ENCODE measurements at regions not wholly inside any gene's neighbourhood (a gene's known extent, or its start where the extent isn't known, plus 50 kb on each side); places are given as distances from the start of the nearest gene placed in this dataset.

DNA sequence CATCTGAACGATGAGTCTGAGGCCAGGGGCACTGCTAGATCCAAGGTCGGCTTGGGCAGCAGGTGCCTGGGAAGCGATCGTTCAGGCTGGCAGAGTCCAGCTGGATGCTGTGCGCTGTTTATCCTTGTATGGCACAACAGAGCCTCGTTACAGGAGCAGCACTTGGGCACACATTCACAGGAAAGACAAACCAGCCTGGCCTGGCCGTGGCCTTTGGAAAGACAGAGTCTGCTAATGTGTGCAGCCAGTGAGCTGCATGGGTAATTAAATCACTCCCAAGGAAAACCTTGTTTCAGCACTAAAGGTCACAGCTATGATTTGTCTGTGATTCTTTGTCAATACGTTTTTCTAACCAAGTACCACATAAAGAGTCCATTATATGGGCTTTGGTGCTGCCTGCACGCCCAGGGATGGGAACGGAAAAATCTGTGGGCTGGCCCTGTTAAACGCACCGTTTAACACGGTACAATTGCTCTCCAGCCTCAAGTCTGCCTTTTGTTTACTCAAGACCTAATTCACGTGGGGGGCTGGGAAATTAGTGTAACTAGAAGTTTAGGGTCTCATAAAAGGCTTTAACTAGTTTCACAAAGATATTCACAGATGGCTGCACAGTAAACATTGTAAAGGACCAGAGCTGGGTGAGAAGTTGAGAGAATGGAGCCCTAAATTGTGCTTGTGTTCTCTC lies 509.3 kb downstream of the KDM4C start:
- no peak for DNase-seq
- no peaks in the 10 kb centered on the region for H3K9me3 ChIP-seq (replicated peaks)
- no peaks in the 10 kb centered on the region for H3K4me1 ChIP-seq
- intact Hi-C loops (cut with micrococcal nuclease), result no loop called here
- H3K36me3 ChIP-seq, result no peaks in the 10 kb centered on the region
- no peak overlapping the region for H3K27ac ChIP-seq (replicated peaks)
- peaks cover 23% of the 10 kb centered on the region for H3K27me3 ChIP-seq (ENCODE audit: low read depth)
- no peak overlapping the region for H3K4me3 ChIP-seq
- TF ChIP-seq, protein P1, sequence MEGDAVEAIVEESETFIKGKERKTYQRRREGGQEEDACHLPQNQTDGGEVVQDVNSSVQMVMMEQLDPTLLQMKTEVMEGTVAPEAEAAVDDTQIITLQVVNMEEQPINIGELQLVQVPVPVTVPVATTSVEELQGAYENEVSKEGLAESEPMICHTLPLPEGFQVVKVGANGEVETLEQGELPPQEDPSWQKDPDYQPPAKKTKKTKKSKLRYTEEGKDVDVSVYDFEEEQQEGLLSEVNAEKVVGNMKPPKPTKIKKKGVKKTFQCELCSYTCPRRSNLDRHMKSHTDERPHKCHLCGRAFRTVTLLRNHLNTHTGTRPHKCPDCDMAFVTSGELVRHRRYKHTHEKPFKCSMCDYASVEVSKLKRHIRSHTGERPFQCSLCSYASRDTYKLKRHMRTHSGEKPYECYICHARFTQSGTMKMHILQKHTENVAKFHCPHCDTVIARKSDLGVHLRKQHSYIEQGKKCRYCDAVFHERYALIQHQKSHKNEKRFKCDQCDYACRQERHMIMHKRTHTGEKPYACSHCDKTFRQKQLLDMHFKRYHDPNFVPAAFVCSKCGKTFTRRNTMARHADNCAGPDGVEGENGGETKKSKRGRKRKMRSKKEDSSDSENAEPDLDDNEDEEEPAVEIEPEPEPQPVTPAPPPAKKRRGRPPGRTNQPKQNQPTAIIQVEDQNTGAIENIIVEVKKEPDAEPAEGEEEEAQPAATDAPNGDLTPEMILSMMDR (IDR thresholded peaks at IDR 0.05; ENCODE audit: borderline replicate concordance), result no peak

DNA sequence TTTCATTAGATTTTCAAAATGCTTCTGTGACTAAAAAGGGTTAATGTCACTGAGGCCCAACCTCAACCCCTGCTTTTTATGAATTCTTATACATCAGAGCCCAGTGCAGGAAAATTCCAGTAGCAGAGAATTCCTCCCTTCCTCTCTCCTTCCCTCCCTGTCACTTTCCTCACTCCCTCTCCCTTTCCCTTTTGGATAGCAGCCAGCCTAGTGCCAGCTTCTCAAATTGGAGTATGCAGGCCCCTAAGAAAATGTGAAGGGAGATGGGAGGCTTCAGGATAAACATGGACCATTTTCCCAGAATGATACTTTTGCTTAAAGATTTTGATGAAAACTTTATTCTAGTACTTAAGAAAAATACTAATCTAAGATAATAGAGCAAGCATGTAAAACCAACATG lies 507.4 kb downstream of the KDM4C start:
- Histone ChIP-seq H3K27me3 (ENCODE audit: low read depth) (peaks cover 23% of the 10 kb centered on the region), H3K4me3 (no peak overlapping the region), H3K27ac (replicated peaks) (no peak overlapping the region), H3K9me3 (replicated peaks) (no peaks in the 10 kb centered on the region), H3K36me3 (no peaks in the 10 kb centered on the region), H3K4me1 (no peaks in the 10 kb centered on the region)
- TF ChIP-seq, protein P1 (IDR thresholded peaks at IDR 0.05; ENCODE audit: borderline replicate concordance), result no peak
- intact Hi-C loops (cut with micrococcal nuclease), result no loop called here
- no peak for DNase-seq

DNA sequence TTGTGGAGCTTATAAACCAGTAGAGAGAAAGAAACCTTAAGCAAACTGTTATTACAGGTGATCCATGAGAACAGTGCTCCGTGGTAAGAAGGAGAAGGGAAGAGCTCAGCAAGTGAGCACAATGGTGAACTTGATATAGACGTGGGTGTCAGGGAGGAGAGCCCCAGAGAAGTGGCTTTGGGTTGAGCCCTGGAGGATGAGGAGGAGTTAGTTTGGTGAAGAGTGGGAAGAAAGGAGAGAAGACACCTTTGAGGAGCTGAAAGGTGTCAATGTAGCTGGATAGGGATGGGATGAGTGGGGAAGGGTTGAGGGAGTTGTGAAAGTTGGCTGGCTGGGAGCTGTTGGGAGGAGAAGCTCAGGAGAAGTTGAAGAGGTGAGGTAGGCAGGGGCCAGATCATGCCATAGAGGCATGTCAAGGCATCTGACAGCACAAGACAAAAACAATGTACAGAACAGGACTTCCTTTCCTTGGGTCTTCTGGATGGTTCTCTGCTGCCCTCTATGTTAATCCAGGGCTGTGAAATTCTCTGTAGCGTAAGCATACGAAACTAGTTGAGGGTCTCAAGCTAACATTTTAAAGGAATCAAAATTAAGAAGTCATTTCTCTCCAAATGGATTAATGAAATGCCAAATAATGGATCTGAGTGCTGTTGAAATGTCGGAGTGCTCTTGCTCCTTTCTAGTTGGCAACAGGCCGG lies 501.9 kb downstream of the KDM4C start:
- no peaks in the 10 kb centered on the region for H3K9me3 ChIP-seq (replicated peaks)
- H3K36me3 ChIP-seq, result no peaks in the 10 kb centered on the region
- peaks cover 13% of the 10 kb centered on the region for H3K27me3 ChIP-seq (ENCODE audit: low read depth)
- no peaks in the 10 kb centered on the region for H3K4me1 ChIP-seq
- TF ChIP-seq, protein P1 (IDR thresholded peaks at IDR 0.05; ENCODE audit: borderline replicate concordance), result no peak
- H3K4me3 ChIP-seq, result no peak overlapping the region
- H3K27ac ChIP-seq (replicated peaks), result no peak overlapping the region
- intact Hi-C loops (cut with micrococcal nuclease), result no loop called here
- DNase-seq, result no peak

DNA sequence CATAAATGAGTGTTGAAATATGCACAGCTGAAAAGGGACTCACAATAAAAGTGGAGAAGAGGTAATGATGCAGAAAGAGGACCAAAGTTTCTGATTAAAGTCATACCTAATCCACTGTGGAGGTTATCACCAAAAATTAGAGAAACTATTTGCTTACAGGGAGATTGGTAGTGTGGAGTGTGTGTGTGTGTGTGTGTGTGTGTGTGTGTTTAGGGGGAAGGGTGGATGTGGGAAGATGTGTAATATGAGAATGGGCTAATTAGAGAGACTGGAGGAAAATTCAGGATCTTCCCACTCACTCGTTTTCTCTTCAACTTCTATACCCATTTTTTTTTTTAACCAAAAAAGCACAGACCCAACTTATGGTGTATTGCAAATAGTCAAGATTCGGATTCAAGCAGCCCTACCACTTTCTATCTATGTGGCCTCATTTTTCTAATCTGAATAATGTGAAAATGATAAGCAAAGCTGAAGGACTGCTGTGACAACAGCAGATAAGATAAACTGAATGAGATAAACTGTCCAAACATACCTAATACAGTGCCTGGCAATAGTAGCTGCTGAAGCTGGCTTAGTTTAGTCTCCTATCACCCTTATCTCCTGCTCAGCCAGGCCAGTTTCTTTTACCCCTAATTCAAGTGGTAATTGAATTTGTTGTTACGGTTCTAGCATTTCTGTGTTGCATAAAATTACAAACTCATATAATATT lies 501.1 kb downstream of the KDM4C start:
- DNase-seq, result no peak
- TF ChIP-seq, protein P1 (IDR thresholded peaks at IDR 0.05; ENCODE audit: borderline replicate concordance), result no peak
- Histone ChIP-seq H3K4me3 (no peak overlapping the region), H3K4me1 (no peaks in the 10 kb centered on the region), H3K27me3 (ENCODE audit: low read depth) (peaks cover 8% of the 10 kb centered on the region), H3K9me3 (replicated peaks) (no peaks in the 10 kb centered on the region), H3K36me3 (no peaks in the 10 kb centered on the region), H3K27ac (replicated peaks) (no peak overlapping the region)
- intact Hi-C loops (cut with micrococcal nuclease), result no loop called here

DNA sequence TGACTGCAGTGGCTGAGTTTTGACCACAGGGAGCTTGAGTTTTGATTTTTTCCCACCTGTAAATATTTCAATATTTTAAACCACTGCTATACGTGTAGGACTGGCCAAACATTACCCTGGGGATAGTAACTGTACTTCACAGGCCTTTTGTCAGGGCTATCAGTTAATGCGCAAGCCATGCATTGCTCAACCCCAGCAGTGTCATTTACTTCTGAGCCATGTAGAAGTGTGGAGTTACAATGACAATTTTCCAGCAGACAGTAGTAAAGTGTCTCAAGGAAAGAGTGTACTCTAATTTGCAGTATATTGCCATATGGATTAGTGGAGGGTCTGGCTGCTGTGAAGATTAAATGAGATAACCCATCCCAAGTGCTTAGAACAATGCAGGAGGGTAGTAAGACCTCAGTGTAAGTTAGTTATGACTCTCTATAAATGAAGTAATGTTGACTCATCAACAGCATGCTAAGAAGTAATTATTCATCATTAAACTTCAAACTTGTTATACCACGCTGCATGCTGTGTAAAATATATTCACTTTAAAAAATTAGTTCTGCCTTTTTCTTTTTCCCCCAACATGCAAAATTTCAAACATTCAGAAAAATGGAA lies 489.2 kb downstream of the KDM4C start:
- H3K4me3 ChIP-seq, result no peak overlapping the region
- intact Hi-C loops (cut with micrococcal nuclease), result no loop called here
- no peaks in the 10 kb centered on the region for H3K4me1 ChIP-seq
- TF ChIP-seq, protein P1 (IDR thresholded peaks at IDR 0.05; ENCODE audit: borderline replicate concordance), result no peak
- DNase-seq, result no peak
- H3K27me3 ChIP-seq (ENCODE audit: low read depth), result no peaks in the 10 kb centered on the region
- H3K36me3 ChIP-seq, result no peaks in the 10 kb centered on the region
- no peak overlapping the region for H3K27ac ChIP-seq (replicated peaks)
- H3K9me3 ChIP-seq (replicated peaks), result no peaks in the 10 kb centered on the region

Data from left ventricle myocardium inferior (tissue), 1 donor.